Endothelial cell of umbilical vein (primary cell): ENCODE measurements at regions not wholly inside any gene's neighbourhood (a gene's known extent, or its start where the extent isn't known, plus 50 kb on each side); places are given as distances from the start of the nearest gene placed in this dataset.

Source experiments
- BruUV-seq: library from RNA; stranded (reverse); fragments of 400-500 nt; replicated peaks from 2 replicates; lab custom pipeline; 2021; lab: Mats Ljungman, UMichigan
- CTCF ChIA-PET: fragments of 300-600, 350-600 bp; sonication (Branson Sonifier 250); formaldehyde crosslinking; loops from one replicate; lab custom pipeline; 2021; ENCODE audit warnings: antibody characterized with exemption, inconsistent platforms; lab: Charles Lee
- POLR2A ChIA-PET: fragments of 300-600, 350-600 bp; sonication (Branson Sonifier 250); formaldehyde crosslinking; loops from one replicate; lab custom pipeline; 2021; ENCODE audit warnings: antibody characterized with exemption, inconsistent platforms; lab: Charles Lee
- DNase-seq: peaks from one replicate; pipeline ENCODE4 v3.0.0-alpha.2; 2011; ENCODE audit warnings: low read depth, low spot score
- FAIRE-seq: peaks from 2 replicates; lab custom pipeline; 2011; peaks lifted over from hg19 to GRCh38; lab: Jason Lieb, UNC
- H2AFZ ChIP-seq: 2 replicates; pipeline ENCODE4 v1.6.0; 2012; ENCODE audit warnings: low read depth, low read length, control low read depth, inconsistent platforms
- H3K27ac ChIP-seq: 2 replicates; pipeline ENCODE4 v1.5.1; 2011; ENCODE audit warnings: low read depth, mild to moderate bottlenecking, control low read depth, low read length, moderate library complexity; ENCODE audit not compliant: insufficient read depth
- H3K27me3 ChIP-seq, 2 experiments: 2 replicates each; pipeline versions ENCODE4 v1.6.0 to v1.6.1; 2011; ENCODE audit warnings: low read length in 2 of 2, mixed read lengths in 1 of 2; ENCODE audit not compliant: control insufficient read depth in 2 of 2, insufficient read depth in 2 of 2
- H3K36me3 ChIP-seq, 2 experiments: 2 replicates in 1 of 2; 3 replicates in 1 of 2; pipeline ENCODE4 v1.5.1; 2011; ENCODE audit warnings: low read length in 2 of 2, mild to moderate bottlenecking in 1 of 2, moderate library complexity in 1 of 2; ENCODE audit not compliant: control insufficient read depth in 2 of 2, insufficient read depth in 2 of 2; ENCODE audit errors: extremely low read depth in 1 of 2
- H3K4me1 ChIP-seq: 3 replicates; pipeline ENCODE4 v1.5.1; 2011; ENCODE audit warnings: mild to moderate bottlenecking, low read length; ENCODE audit not compliant: control insufficient read depth, insufficient read depth; ENCODE audit errors: extremely low read depth
- H3K4me2 ChIP-seq: 2 replicates; pipeline ENCODE4 v1.6.1; 2011; ENCODE audit warnings: low read length, control low read depth, mixed read lengths; ENCODE audit not compliant: insufficient read depth
- H3K4me3 ChIP-seq, 3 experiments: fragments of 200-600 bp in 1 of 3; sonication (generic), shearing (Covaris generic) in 1 of 3; replicated peaks in 1 of 3; 2 replicates each; pipeline ENCODE4 v1.5.1; 2011 to 2016; ENCODE audit warnings: control low read depth in 3 of 3, low read length in 3 of 3, mild to moderate bottlenecking in 2 of 3, inconsistent platforms in 1 of 3, low read depth in 1 of 3, moderate library complexity in 1 of 3; ENCODE audit not compliant: insufficient read depth in 1 of 3
- H3K79me2 ChIP-seq: 2 replicates; pipeline ENCODE4 v1.6.0; 2012; ENCODE audit warnings: low read length, inconsistent platforms; ENCODE audit not compliant: control insufficient read depth, insufficient read depth
- H3K9ac ChIP-seq: replicated peaks from 2 replicates; pipeline ENCODE3; 2011; ENCODE audit warnings: low read length, control low read depth; ENCODE audit not compliant: insufficient read depth; ENCODE audit errors: extremely low read depth
- H3K9me1 ChIP-seq: replicated peaks from 3 replicates; pipeline ENCODE4 v1.6.0; 2011; ENCODE audit warnings: mild to moderate bottlenecking, low read length; ENCODE audit not compliant: control insufficient read depth, insufficient read depth; ENCODE audit errors: extremely low read depth
- H3K9me3 ChIP-seq: replicated peaks from 2 replicates; pipeline ENCODE4 v1.5.1; 2012; ENCODE audit warnings: low read length, inconsistent platforms; ENCODE audit not compliant: control insufficient read depth, insufficient read depth
- H4K20me1 ChIP-seq: replicated peaks from 2 replicates; pipeline ENCODE3; 2011; ENCODE audit warnings: mild to moderate bottlenecking, low read length; ENCODE audit not compliant: control insufficient read depth, insufficient read depth; ENCODE audit errors: extremely low read depth
- EZH2 ChIP-seq: IDR thresholded peaks from 2 replicates; pipeline ENCODE4 v1.6.1; 2012; ENCODE audit warnings: borderline replicate concordance, low read depth, mild to moderate bottlenecking, moderate library complexity, low read length, inconsistent platforms; ENCODE audit not compliant: severe bottlenecking
- FOS ChIP-seq: IDR thresholded peaks from 2 replicates; pipeline ENCODE4 v1.6.1; 2011; ENCODE audit warnings: mild to moderate bottlenecking, low read length, moderate library complexity, borderline replicate concordance; ENCODE audit not compliant: insufficient read depth
- GATA2 ChIP-seq: IDR thresholded peaks from 2 replicates; pipeline ENCODE4 v1.7.0; 2011; ENCODE audit warnings: low read depth, mild to moderate bottlenecking, moderate library complexity, mixed read lengths, low read length; ENCODE audit not compliant: insufficient read length, insufficient read depth
- JUN ChIP-seq: IDR thresholded peaks from 2 replicates; pipeline ENCODE4 v1.6.1; 2011; ENCODE audit warnings: borderline replicate concordance, low read depth; ENCODE audit not compliant: insufficient read length, insufficient read depth
- MYC ChIP-seq: IDR thresholded peaks from one replicate; pipeline ENCODE4 v1.6.1; 2011; ENCODE audit warnings: mild to moderate bottlenecking, low read depth, low read length
- POLR2A ChIP-seq: IDR thresholded peaks from 2 replicates; pipeline ENCODE4 v1.6.1; 2012; ENCODE audit warnings: low read depth, mild to moderate bottlenecking, control low read depth, low read length
- POLR2AphosphoS5 ChIP-seq: IDR thresholded peaks from 2 replicates; pipeline ENCODE4 v1.6.1; 2012; ENCODE audit warnings: low read depth, mild to moderate bottlenecking, control low read depth, low read length, moderate library complexity; ENCODE audit not compliant: insufficient read depth
- dilution Hi-C: fragments of 300-500 bp; cut with MboI; formaldehyde crosslinking; loops from one replicate; pipeline ENCODE4 v1.15.0; 2019; ENCODE audit warnings: low sequenced_read_pairs; ENCODE audit not compliant: extremely low pct_ligation_motif_present
- intact Hi-C: fragments of 100-400 bp; cut with micrococcal nuclease; formaldehyde crosslinking; loops from one replicate; pipeline ENCODE4 v1.10.0; 2022
- TF ChIP-seq, protein P1 (sequence below): IDR thresholded peaks from 2 replicates; pipeline ENCODE4 v1.6.1; 2011; ENCODE audit not compliant: insufficient read depth, insufficient read length
- TF ChIP-seq, protein P2 (sequence below), 2 donors: IDR thresholded peaks; 1 replicate in 1 of 2; 2 replicates in 1 of 2; pipeline ENCODE4 v1.5.1; 2011; ENCODE audit warnings: low read length in 2 of 2, mild to moderate bottlenecking in 2 of 2, moderate library complexity in 2 of 2, control low read depth in 1 of 2, inconsistent platforms in 1 of 2, low read depth in 1 of 2; ENCODE audit not compliant: insufficient read depth in 1 of 2; ENCODE audit errors: extremely low read depth in 1 of 2

DNA sequence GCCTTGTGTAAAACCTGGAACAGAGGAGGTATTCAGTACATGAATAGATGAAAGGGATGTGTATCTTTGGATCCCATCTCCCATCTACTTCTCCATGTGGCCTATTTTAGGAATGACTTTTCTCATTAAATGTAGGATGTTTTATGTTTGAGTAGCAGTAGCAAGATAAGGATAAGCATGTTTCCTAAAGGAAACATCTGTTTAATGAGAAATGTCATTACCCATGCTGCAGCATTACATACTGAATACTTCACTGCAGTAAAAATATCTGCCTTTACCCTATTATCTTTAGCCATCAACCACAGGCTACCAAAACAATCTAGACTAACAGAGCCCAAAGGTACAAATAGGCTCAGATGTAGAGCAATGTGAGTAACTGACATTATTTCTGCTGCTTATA, 419.2 kb upstream of the CYRIA start:
- ChIA-PET CTCF (no interaction called here), POLR2A (no interaction called here)
- Histone ChIP-seq H2AFZ (no peak overlapping the region), H3K9me3 (no peaks in the 10 kb centered on the region), H3K27ac (no peak overlapping the region), H3K9ac (no peak overlapping the region), H3K4me2 (no peak overlapping the region), H3K36me3 (no peaks in the 10 kb centered on the region), H3K9me1 (no peaks in the 10 kb centered on the region), H4K20me1 (no peaks in the 10 kb centered on the region), H3K4me1 (no peaks in the 10 kb centered on the region), H3K27me3 (no peaks in the 10 kb centered on the region), H3K4me3 (no peak overlapping the region), H3K79me2 (no peaks in the 10 kb centered on the region)
- intact Hi-C loops, result no loop called here
- no TSS peak for BruUV-seq
- dilution Hi-C loops, result no loop called here
- DNase-seq (no peak), FAIRE-seq (no peak)
- no peak for TF ChIP-seq EZH2
- TF ChIP-seq, protein P1, sequence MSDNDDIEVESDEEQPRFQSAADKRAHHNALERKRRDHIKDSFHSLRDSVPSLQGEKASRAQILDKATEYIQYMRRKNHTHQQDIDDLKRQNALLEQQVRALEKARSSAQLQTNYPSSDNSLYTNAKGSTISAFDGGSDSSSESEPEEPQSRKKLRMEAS, result no peak
- no peak for TF ChIP-seq JUN
- TF ChIP-seq FOS, result no peak
- no peak for TF ChIP-seq MYC
- no peak for TF ChIP-seq POLR2A
- TF ChIP-seq GATA2, result no peak
- TF ChIP-seq POLR2AphosphoS5, result no peak
- TF ChIP-seq, protein P2, sequence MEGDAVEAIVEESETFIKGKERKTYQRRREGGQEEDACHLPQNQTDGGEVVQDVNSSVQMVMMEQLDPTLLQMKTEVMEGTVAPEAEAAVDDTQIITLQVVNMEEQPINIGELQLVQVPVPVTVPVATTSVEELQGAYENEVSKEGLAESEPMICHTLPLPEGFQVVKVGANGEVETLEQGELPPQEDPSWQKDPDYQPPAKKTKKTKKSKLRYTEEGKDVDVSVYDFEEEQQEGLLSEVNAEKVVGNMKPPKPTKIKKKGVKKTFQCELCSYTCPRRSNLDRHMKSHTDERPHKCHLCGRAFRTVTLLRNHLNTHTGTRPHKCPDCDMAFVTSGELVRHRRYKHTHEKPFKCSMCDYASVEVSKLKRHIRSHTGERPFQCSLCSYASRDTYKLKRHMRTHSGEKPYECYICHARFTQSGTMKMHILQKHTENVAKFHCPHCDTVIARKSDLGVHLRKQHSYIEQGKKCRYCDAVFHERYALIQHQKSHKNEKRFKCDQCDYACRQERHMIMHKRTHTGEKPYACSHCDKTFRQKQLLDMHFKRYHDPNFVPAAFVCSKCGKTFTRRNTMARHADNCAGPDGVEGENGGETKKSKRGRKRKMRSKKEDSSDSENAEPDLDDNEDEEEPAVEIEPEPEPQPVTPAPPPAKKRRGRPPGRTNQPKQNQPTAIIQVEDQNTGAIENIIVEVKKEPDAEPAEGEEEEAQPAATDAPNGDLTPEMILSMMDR (IDR thresholded peaks at IDR 0.05; ENCODE audit: extremely low read depth in 1 of 2, insufficient read depth in 1 of 2, low read depth in 1 of 2, low read length in 2 of 2), result no peak
